ENCODE measurements at regions not wholly inside any gene's neighbourhood (a gene's known extent, or its start where the extent isn't known, plus 50 kb on each side); places are given as distances from the start of the nearest gene placed in this dataset.
A peak's percentile ranks its signal among the peaks of the same experiment; 100 is the strongest.

DNA sequence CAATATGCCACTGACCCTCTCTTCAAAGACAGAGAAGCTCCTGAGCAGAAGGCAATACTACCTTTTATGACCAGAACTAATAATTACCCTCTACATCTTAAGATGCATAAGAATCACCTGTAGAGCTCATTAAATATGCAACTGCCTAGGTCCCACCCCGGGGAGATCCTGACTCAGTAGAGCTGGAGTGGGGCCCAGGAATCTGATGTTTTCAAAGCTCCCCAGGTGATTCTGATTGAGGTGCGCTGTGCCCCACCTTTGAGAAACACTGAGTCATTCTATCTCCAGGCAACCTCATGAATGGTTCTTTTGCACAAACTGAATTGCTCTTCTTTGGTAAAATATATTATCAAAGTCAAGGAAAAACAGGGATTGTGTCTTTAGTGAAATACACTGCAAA lies 149.3 kb upstream of the BMP4 start:
- TF ChIP-seq FOXM1 (IDR thresholded peaks at IDR 0.05; ENCODE audit: low read depth) (no peak), POLR2AphosphoS5 (IDR thresholded peaks at IDR 0.05; ENCODE audit: low read depth, low read length) (no peak), GATA2 (CRISPR knock-in tag; IDR thresholded peaks at IDR 0.05) (no peak), ELF1 (IDR thresholded peaks at IDR 0.05) (no peak), SMC3 (IDR thresholded peaks at IDR 0.05; ENCODE audit: low read depth, low read length) (no peak), FOSL2 (IDR thresholded peaks at IDR 0.05; ENCODE audit: borderline replicate concordance, low read depth) (no peak), FOXJ3 (CRISPR knock-in tag; IDR thresholded peaks at IDR 0.05) (no peak), SIN3A (IDR thresholded peaks at IDR 0.05; ENCODE audit: borderline replicate concordance, low read depth, low read length) (no peak)
- TF ChIP-seq, protein P1, sequence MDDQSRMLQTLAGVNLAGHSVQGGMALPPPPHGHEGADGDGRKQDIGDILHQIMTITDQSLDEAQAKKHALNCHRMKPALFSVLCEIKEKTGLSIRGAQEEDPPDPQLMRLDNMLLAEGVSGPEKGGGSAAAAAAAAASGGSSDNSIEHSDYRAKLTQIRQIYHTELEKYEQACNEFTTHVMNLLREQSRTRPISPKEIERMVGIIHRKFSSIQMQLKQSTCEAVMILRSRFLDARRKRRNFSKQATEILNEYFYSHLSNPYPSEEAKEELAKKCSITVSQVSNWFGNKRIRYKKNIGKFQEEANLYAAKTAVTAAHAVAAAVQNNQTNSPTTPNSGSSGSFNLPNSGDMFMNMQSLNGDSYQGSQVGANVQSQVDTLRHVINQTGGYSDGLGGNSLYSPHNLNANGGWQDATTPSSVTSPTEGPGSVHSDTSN (IDR thresholded peaks at IDR 0.05): no peak
- no peak overlapping the region for H2AFZ ChIP-seq (ENCODE audit: low read depth)
- H3K9ac ChIP-seq: no peak overlapping the region
- CTCF ChIA-PET: interaction anchor here (1.3 to 1.9 kb wide), 3 partner anchors 10 to 69 kb away, joined by 3 to 7 read pairs (median 3); no protein-coding TSS in a partner anchor
- peaks cover 0 to 10% of the 10 kb centered on the region in 2 experiments; a peak in 2 of 4 replicates for H3K4me1 ChIP-seq (ENCODE audit: control insufficient read depth in 1 of 2, insufficient read depth in 2 of 2, low read depth in 1 of 2, low read length in 1 of 2)
- WGBS (ENCODE audit: low lambda C conversion rate): 51% methylated on average over 2 of the region's 2 CpGs
- no peak for DNase-seq
- POLR2A ChIA-PET: no interaction called here
- H3K9me3 ChIP-seq: no peaks in the 10 kb centered on the region
- H4K20me1 ChIP-seq (ENCODE audit: insufficient read depth): no peaks in the 10 kb centered on the region
- H3K4me3 ChIP-seq (ENCODE audit: low read depth in 2 of 2, low read length in 1 of 2): no peak overlapping the region
- no peaks in the 10 kb centered on the region for H3K9me2 ChIP-seq
- H3K79me2 ChIP-seq (ENCODE audit: insufficient read depth): no peaks in the 10 kb centered on the region
- H3K4me2 ChIP-seq: no peak overlapping the region
- peaks cover 25% of the 10 kb centered on the region for H3F3A ChIP-seq (replicated peaks; ENCODE audit: insufficient read depth)
- H3K27ac ChIP-seq (ENCODE audit: low read depth in 2 of 2, low read length in 1 of 2): no peak overlapping the region
- no peaks in the 10 kb centered on the region for H3K27me3 ChIP-seq (ENCODE audit: insufficient read depth)
- no peaks in the 10 kb centered on the region for H3K36me3 ChIP-seq (replicated peaks in 1 of 2; ENCODE audit: control insufficient read depth in 1 of 2, insufficient read depth in 2 of 2, low read length in 1 of 2)

GRCh38 chr14:54106661-54107377 lies 150.2 kb upstream of the BMP4 start:
- no peaks in the 10 kb centered on the region for H3K27me3 ChIP-seq (ENCODE audit: insufficient read depth)
- no peak overlapping the region for H3K4me2 ChIP-seq
- H3K27ac ChIP-seq (ENCODE audit: low read depth in 2 of 2, low read length in 1 of 2): no peak overlapping the region
- no peak overlapping the region for H3K9ac ChIP-seq
- H3F3A ChIP-seq (replicated peaks; ENCODE audit: insufficient read depth): peaks cover 25% of the 10 kb centered on the region
- H3K4me1 ChIP-seq (ENCODE audit: control insufficient read depth in 1 of 2, insufficient read depth in 2 of 2, low read depth in 1 of 2, low read length in 1 of 2): peaks cover 0 to 10% of the 10 kb centered on the region in 2 experiments; a peak in 2 of 4 replicates
- WGBS (ENCODE audit: low lambda C conversion rate): 35% methylated on average over 6 of the region's 6 CpGs
- ChIA-PET CTCF (interaction anchor here (0.7 kb wide), 1 partner anchor 10 kb away, joined by 3 read pairs; no protein-coding TSS in a partner anchor), POLR2A (no interaction called here)
- H3K36me3 ChIP-seq (replicated peaks in 1 of 2; ENCODE audit: control insufficient read depth in 1 of 2, insufficient read depth in 2 of 2, low read length in 1 of 2): no peaks in the 10 kb centered on the region
- no peaks in the 10 kb centered on the region for H3K9me2 ChIP-seq
- H3K4me3 ChIP-seq (ENCODE audit: low read depth in 2 of 2, low read length in 1 of 2): no peak overlapping the region
- TF ChIP-seq TEAD4 (IDR thresholded peaks at IDR 0.05; ENCODE audit: borderline replicate concordance, insufficient read depth) (0 out of 2 replicates have a peak, but pooled peaks have one; percentile 33), GABPA (IDR thresholded peaks at IDR 0.05; ENCODE audit: low read depth) (no peak)
- H3K9me3 ChIP-seq: no peaks in the 10 kb centered on the region
- H3K79me2 ChIP-seq (ENCODE audit: insufficient read depth): no peaks in the 10 kb centered on the region
- no peaks in the 10 kb centered on the region for H4K20me1 ChIP-seq (ENCODE audit: insufficient read depth)
- no peak for DNase-seq
- no peak overlapping the region; the same call in 1 of the 2 replicates for H2AFZ ChIP-seq (ENCODE audit: low read depth)

Data from SK-N-SH (cell line).